OCI-LY3 (cell line): ENCODE measurements at regions not wholly inside any gene's neighbourhood (a gene's known extent, or its start where the extent isn't known, plus 50 kb on each side); places are given as distances from the start of the nearest gene placed in this dataset.

Source experiments
- H2AFZ ChIP-seq: fragments of 200-600, 300-600 bp; shearing (Covaris generic); 2 replicates; pipeline ENCODE4 v1.6.0; 2014; ENCODE audit warnings: antibody characterized with exemption, low read depth, low read length
- H3K27ac ChIP-seq: fragments of 200-600, 300-600 bp; sonication (generic); 2 replicates; pipeline ENCODE4 v1.5.1; 2014; ENCODE audit warnings: mild to moderate bottlenecking, low read length, moderate library complexity, mixed read lengths
- H3K27me3 ChIP-seq: fragments of 200-600, 300-600 bp; sonication (generic); 2 replicates; pipeline ENCODE4 v1.6.1; 2014; ENCODE audit warnings: low read depth, low read length, mixed read lengths
- H3K36me3 ChIP-seq: fragments of 200-600, 300-600 bp; sonication (generic); replicated peaks from 2 replicates; pipeline ENCODE3; 2014; ENCODE audit warnings: low read depth, low read length, mixed read lengths
- H3K4me1 ChIP-seq: fragments of 300-600, 200-600 bp; sonication (generic); 2 replicates; pipeline ENCODE4 v1.6.1; 2014; ENCODE audit warnings: low read length, mixed read lengths
- H3K4me2 ChIP-seq: fragments of 200-600, 300-600 bp; sonication (generic); 2 replicates; pipeline ENCODE4 v1.6.1; 2014; ENCODE audit warnings: low read length, mixed read lengths
- H3K4me3 ChIP-seq: fragments of 300-600, 200-600 bp; sonication (generic); 2 replicates; pipeline ENCODE4 v1.5.1; 2014; ENCODE audit warnings: antibody characterized with exemption, mild to moderate bottlenecking, low read length, moderate library complexity
- H3K79me2 ChIP-seq: fragments of 300-600, 200-600 bp; shearing (Covaris generic); 2 replicates; pipeline ENCODE4 v1.6.1; 2014; ENCODE audit warnings: mild to moderate bottlenecking, low read length, mixed read lengths
- H3K9ac ChIP-seq: fragments of 300-600, 200-600 bp; shearing (Covaris generic); 2 replicates; pipeline ENCODE4 v1.6.0; 2014; ENCODE audit warnings: mild to moderate bottlenecking, low read length, moderate library complexity
- H3K9me3 ChIP-seq: fragments of 200-600, 300-600 bp; shearing (Covaris generic); 2 replicates; pipeline ENCODE4 v1.6.1; 2014; ENCODE audit warnings: low read length, mixed read lengths; ENCODE audit not compliant: insufficient read depth
- H4K20me1 ChIP-seq: fragments of 200-600, 300-600 bp; sonication (generic); 2 replicates; pipeline ENCODE4 v1.6.1; 2016; ENCODE audit warnings: low read length, mixed read lengths; ENCODE audit not compliant: insufficient read depth
- CTCF ChIP-seq: fragments of 200-600, 300-600 bp; sonication (generic); IDR thresholded peaks from 2 replicates; pipeline ENCODE4 v1.5.1; 2014; ENCODE audit warnings: antibody characterized with exemption, low read length, low read depth
- EZH2phosphoT487 ChIP-seq: fragments of 200-600 bp; shearing (Covaris generic); IDR thresholded peaks from 2 replicates; pipeline ENCODE4 v1.6.1; 2018; ENCODE audit warnings: antibody characterized with exemption, mixed run types, low read depth

- H3K4me1 ChIP-seq, result no peaks in the 10 kb centered on the region
- H4K20me1 ChIP-seq, result no peaks in the 10 kb centered on the region
- no peaks in the 10 kb centered on the region for H3K36me3 ChIP-seq
- H3K27ac ChIP-seq, result no peak overlapping the region
- no peak overlapping the region for H3K4me2 ChIP-seq
- H2AFZ ChIP-seq, result no peak overlapping the region
- H3K9ac ChIP-seq, result no peak overlapping the region
- H3K27me3 ChIP-seq, result peaks cover 6% of the 10 kb centered on the region; the same call in 1 of the 2 replicates
- no peaks in the 10 kb centered on the region for H3K9me3 ChIP-seq
- no peaks in the 10 kb centered on the region for H3K79me2 ChIP-seq
- TF ChIP-seq EZH2phosphoT487 (no peak), CTCF (no peak)
- H3K4me3 ChIP-seq, result no peak overlapping the region
Observed at GRCh38 chr3:188006726-188007393, 147.1 kb upstream of the LPP start.

- Histone ChIP-seq H3K9ac (no peak overlapping the region), H3K27ac (no peak overlapping the region)
- no peak for TF ChIP-seq CTCF
Observed at GRCh38 chr3:188007897-188008296, 146.1 kb upstream of the LPP start.

GRCh38 chr3:188008582-188009213, 145.3 kb upstream of the LPP start:
- Histone ChIP-seq H3K27ac (no peak overlapping the region), H3K79me2 (no peaks in the 10 kb centered on the region), H3K4me1 (no peaks in the 10 kb centered on the region), H4K20me1 (no peaks in the 10 kb centered on the region), H3K36me3 (no peaks in the 10 kb centered on the region), H3K9me3 (no peaks in the 10 kb centered on the region), H3K4me2 (no peak overlapping the region), H3K9ac (no peak overlapping the region), H3K4me3 (no peak overlapping the region), H2AFZ (no peak overlapping the region), H3K27me3 (peaks cover 18% of the 10 kb centered on the region)
- no peak for TF ChIP-seq CTCF
- no peak for TF ChIP-seq EZH2phosphoT487

More at GRCh38 chr3:188007897-188008296, 146.1 kb upstream of the LPP start:
- no peak overlapping the region for H2AFZ ChIP-seq
- H3K9me3 ChIP-seq, result no peaks in the 10 kb centered on the region
- H4K20me1 ChIP-seq, result no peaks in the 10 kb centered on the region
- H3K4me1 ChIP-seq, result no peaks in the 10 kb centered on the region
- H3K27me3 ChIP-seq, result peaks cover 16% of the 10 kb centered on the region
- H3K4me2 ChIP-seq, result no peak overlapping the region
- H3K36me3 ChIP-seq, result no peaks in the 10 kb centered on the region
- no peak overlapping the region for H3K4me3 ChIP-seq
- no peaks in the 10 kb centered on the region for H3K79me2 ChIP-seq

- H3K9me3 ChIP-seq, result no peaks in the 10 kb centered on the region
- no peak overlapping the region for H3K4me3 ChIP-seq
- no peak for TF ChIP-seq EZH2phosphoT487
- no peaks in the 10 kb centered on the region for H3K79me2 ChIP-seq
- H3K4me2 ChIP-seq, result no peak overlapping the region
- no peaks in the 10 kb centered on the region for H3K4me1 ChIP-seq
- no peaks in the 10 kb centered on the region for H4K20me1 ChIP-seq
- no peaks in the 10 kb centered on the region for H3K36me3 ChIP-seq
- H2AFZ ChIP-seq, result no peak overlapping the region
- H3K27ac ChIP-seq, result no peak overlapping the region
- H3K9ac ChIP-seq, result no peak overlapping the region
- H3K27me3 ChIP-seq, result peaks cover 18% of the 10 kb centered on the region
Observed at GRCh38 chr3:188010478-188010877, 143.5 kb upstream of the LPP start.
